ENCODE measurements at regions not wholly inside any gene's neighbourhood (a gene's known extent, or its start where the extent isn't known, plus 50 kb on each side); places are given as distances from the start of the nearest gene placed in this dataset.

DNA sequence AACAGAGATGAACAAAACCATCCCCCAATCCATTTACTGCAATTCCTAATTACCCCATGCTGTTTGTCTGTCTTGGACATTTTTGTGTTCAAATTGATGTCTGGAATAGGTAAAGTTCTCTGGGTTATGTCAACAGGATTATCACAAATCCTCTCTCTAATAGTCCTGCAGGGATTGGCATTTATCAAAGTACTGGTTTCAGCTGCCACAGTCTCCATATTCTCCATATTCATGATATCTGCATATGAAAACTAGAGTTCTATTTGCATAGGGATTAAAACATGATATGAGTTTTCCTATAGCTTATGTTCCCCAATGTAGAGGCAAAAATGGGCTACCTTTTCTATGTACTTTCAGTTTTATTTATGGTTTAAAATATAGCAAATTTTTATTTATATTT, 355.8 kb downstream of the ADRA2A start:
- H3K4me3 ChIP-seq (ENCODE audit: low read depth, low read length) = no peak overlapping the region
- TF ChIP-seq, protein P1, sequence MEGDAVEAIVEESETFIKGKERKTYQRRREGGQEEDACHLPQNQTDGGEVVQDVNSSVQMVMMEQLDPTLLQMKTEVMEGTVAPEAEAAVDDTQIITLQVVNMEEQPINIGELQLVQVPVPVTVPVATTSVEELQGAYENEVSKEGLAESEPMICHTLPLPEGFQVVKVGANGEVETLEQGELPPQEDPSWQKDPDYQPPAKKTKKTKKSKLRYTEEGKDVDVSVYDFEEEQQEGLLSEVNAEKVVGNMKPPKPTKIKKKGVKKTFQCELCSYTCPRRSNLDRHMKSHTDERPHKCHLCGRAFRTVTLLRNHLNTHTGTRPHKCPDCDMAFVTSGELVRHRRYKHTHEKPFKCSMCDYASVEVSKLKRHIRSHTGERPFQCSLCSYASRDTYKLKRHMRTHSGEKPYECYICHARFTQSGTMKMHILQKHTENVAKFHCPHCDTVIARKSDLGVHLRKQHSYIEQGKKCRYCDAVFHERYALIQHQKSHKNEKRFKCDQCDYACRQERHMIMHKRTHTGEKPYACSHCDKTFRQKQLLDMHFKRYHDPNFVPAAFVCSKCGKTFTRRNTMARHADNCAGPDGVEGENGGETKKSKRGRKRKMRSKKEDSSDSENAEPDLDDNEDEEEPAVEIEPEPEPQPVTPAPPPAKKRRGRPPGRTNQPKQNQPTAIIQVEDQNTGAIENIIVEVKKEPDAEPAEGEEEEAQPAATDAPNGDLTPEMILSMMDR (IDR thresholded peaks at IDR 0.05; ENCODE audit: low read depth, low read length) = no peak

DNA sequence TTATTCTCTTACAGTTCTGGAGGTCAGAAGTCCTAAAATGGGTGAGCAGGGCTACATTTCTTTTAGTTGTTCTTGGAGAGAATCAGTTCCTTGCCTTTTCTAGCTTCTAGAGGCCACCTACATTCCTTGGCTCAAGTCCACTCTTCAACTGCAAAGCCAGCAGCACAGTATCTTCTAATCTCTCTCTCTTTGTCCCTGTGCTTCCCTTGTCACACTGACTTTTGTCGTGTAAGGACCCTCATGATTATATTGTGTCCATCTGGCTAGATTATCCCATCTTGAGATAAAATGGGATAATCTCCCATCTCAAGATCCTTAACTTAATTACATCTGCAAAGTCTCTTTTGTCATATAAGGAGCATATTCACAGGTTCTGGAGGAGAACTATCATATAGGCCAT, 359.0 kb downstream of the ADRA2A start:
- TF ChIP-seq, protein P1 (IDR thresholded peaks at IDR 0.05; ENCODE audit: low read depth, low read length) = no peak
- H3K4me3 ChIP-seq (ENCODE audit: low read depth, low read length) = no peak overlapping the region

- TF ChIP-seq, protein P1 (IDR thresholded peaks at IDR 0.05; ENCODE audit: low read depth, low read length) = no peak
- no peak overlapping the region for H3K4me3 ChIP-seq (ENCODE audit: low read depth, low read length)
Measured at GRCh38 chr10:111439034-111439842, 362.4 kb downstream of the ADRA2A start.

DNA sequence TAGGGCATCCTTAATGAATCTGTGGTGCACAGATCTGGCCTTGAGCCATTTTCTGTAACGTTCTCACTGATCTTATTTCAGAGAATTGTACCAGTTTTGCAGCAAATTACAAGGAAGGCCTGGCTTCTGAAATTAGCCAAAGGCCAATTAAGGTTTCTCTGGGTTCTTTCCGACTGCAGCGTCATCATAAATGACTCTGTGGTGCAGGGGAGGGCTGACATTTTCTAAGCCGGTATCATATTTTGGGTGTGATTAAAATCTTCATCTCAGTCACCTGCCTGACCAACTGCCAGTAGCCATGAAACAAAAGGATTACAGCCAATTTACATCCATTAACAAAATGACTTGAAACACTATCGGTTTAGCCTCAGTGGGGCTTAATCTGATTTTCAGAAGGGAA, 363.7 kb downstream of the ADRA2A start:
- TF ChIP-seq, protein P1 (IDR thresholded peaks at IDR 0.05; ENCODE audit: low read depth, low read length) = no peak
- H3K4me3 ChIP-seq (ENCODE audit: low read depth, low read length) = no peak overlapping the region

GRCh38 chr10:111445667-111446066, 368.8 kb downstream of the ADRA2A start:
- TF ChIP-seq, protein P1 (IDR thresholded peaks at IDR 0.05; ENCODE audit: low read depth, low read length) = no peak

GRCh38 chr10:111446966-111447365, 370.1 kb downstream of the ADRA2A start:
- TF ChIP-seq, protein P1 (IDR thresholded peaks at IDR 0.05; ENCODE audit: low read depth, low read length) = no peak
- H3K4me3 ChIP-seq (ENCODE audit: low read depth, low read length) = no peak overlapping the region

More at GRCh38 chr10:111445667-111446066, 368.8 kb downstream of the ADRA2A start:
- no peak overlapping the region for H3K4me3 ChIP-seq (ENCODE audit: low read depth, low read length)

DNA sequence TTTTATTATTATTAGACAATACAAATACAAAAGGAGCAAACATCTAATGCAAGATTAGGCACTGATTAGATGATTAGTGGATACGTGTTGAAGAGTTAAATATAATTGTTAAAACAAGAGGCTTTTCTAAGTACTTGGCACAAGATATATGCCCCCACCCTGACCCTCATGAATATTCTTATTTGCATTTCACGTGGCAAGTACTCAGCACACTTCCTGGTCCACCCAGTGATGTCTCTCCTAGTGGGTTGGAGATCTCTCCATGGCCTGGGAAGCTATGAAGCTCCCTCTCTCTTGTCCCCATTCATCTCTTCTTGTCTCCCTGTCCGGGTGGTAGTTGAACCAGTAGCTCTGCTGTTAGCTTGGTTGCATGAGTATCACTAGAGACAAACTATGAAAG, 375.3 kb downstream of the ADRA2A start:
- no peak overlapping the region for H3K4me3 ChIP-seq (ENCODE audit: low read depth, low read length)
- TF ChIP-seq, protein P1 (IDR thresholded peaks at IDR 0.05; ENCODE audit: low read depth, low read length) = no peak

Data from WI38 (cell line).